ENCODE measurements at regions not wholly inside any gene's neighbourhood (a gene's known extent, or its start where the extent isn't known, plus 50 kb on each side); places are given as distances from the start of the nearest gene placed in this dataset.

GRCh38 chr11:25396847-25397246 is 900.0 kb downstream of the LUZP2 start:
- no peak for TF ChIP-seq POLR2A (IDR thresholded peaks at IDR 0.05)
- TF ChIP-seq CTCF (IDR thresholded peaks at IDR 0.05) = no peak
- Histone ChIP-seq H3K4me3 (no peak overlapping the region), H3K4me1 (no peaks in the 10 kb centered on the region), H3K27me3 (no peaks in the 10 kb centered on the region), H3K9me3 (no peaks in the 10 kb centered on the region), H3K27ac (no peak overlapping the region), H3K36me3 (no peaks in the 10 kb centered on the region)
- intact Hi-C loops (cut with DNase I) = no loop called here
- DNase-seq = no peak

- TF ChIP-seq POLR2A (IDR thresholded peaks at IDR 0.05) (no peak), CTCF (IDR thresholded peaks at IDR 0.05) (no peak)
- intact Hi-C loops (cut with DNase I) = no loop called here
- no peak for DNase-seq
- H3K4me1 ChIP-seq = no peaks in the 10 kb centered on the region
- no peaks in the 10 kb centered on the region for H3K36me3 ChIP-seq
- 86 to 94% methylated on average over 1 of the region's 1 CpG for WGBS, 2 donors
- H3K27me3 ChIP-seq = no peaks in the 10 kb centered on the region
- no peaks in the 10 kb centered on the region for H3K9me3 ChIP-seq
- no peak overlapping the region for H3K4me3 ChIP-seq
- H3K27ac ChIP-seq = no peak overlapping the region
Measured at GRCh38 chr11:25408146-25408545, 911.3 kb downstream of the LUZP2 start.

- no peak overlapping the region for H3K27ac ChIP-seq
- TF ChIP-seq POLR2A (IDR thresholded peaks at IDR 0.05) (no peak), CTCF (IDR thresholded peaks at IDR 0.05) (no peak)
- H3K4me3 ChIP-seq = no peak overlapping the region
- H3K4me1 ChIP-seq = no peaks in the 10 kb centered on the region
- no peaks in the 10 kb centered on the region for H3K36me3 ChIP-seq
- no peak for DNase-seq
- no peaks in the 10 kb centered on the region for H3K27me3 ChIP-seq
- WGBS, 2 donors = 44 to 53% methylated on average over 3 of the region's 3 CpGs
- intact Hi-C loops (cut with DNase I) = no loop called here
- no peaks in the 10 kb centered on the region for H3K9me3 ChIP-seq
Measured at GRCh38 chr11:25415793-25416192, 916.1 kb upstream of the ANO3 start.

- Histone ChIP-seq H3K4me1 (no peaks in the 10 kb centered on the region), H3K4me3 (no peak overlapping the region), H3K36me3 (no peaks in the 10 kb centered on the region), H3K27me3 (no peaks in the 10 kb centered on the region), H3K27ac (no peak overlapping the region), H3K9me3 (no peaks in the 10 kb centered on the region)
- WGBS, 2 donors = 45% methylated on average over 8 to 9 of the region's 9 CpGs
- no peak for DNase-seq
- TF ChIP-seq CTCF (IDR thresholded peaks at IDR 0.05) (no peak), POLR2A (IDR thresholded peaks at IDR 0.05) (no peak)
- intact Hi-C loops (cut with DNase I) = no loop called here
Measured at GRCh38 chr11:25423436-25424199, 908.3 kb upstream of the ANO3 start.

GRCh38 chr11:25432376-25432775 is 899.6 kb upstream of the ANO3 start:
- DNase-seq = no peak
- Histone ChIP-seq H3K27ac (no peak overlapping the region), H3K27me3 (no peaks in the 10 kb centered on the region), H3K9me3 (no peaks in the 10 kb centered on the region), H3K36me3 (no peaks in the 10 kb centered on the region), H3K4me1 (no peaks in the 10 kb centered on the region), H3K4me3 (no peak overlapping the region)
- WGBS, 2 donors = 38 to 47% methylated on average over 2 of the region's 2 CpGs
- intact Hi-C loops (cut with DNase I) = no loop called here
- TF ChIP-seq POLR2A (IDR thresholded peaks at IDR 0.05) (no peak), CTCF (IDR thresholded peaks at IDR 0.05) (no peak)
